ENCODE measurements at regions not wholly inside any gene's neighbourhood (a gene's known extent, or its start where the extent isn't known, plus 50 kb on each side); places are given as distances from the start of the nearest gene placed in this dataset.

- TF ChIP-seq CTCF (conservative IDR thresholded peaks at IDR 0.05; ENCODE audit: low read length), result no peak
- TF ChIP-seq EZH2phosphoT487 (IDR thresholded peaks at IDR 0.05; ENCODE audit: borderline replicate concordance), result no peak
These were observed 106.7 kb downstream of the FAM174A start for GRCh38 chr5:100641833-100642232.
